NT2/D1 (cell line): ENCODE measurements at regions not wholly inside any gene's neighbourhood (a gene's known extent, or its start where the extent isn't known, plus 50 kb on each side); places are given as distances from the start of the nearest gene placed in this dataset.

Experiments used
- DNase-seq: peaks from one replicate; pipeline ENCODE4 v3.0.0-alpha.2; 2011; ENCODE audit warnings: low read depth, low spot score
- H3K27me3 ChIP-seq: 2 replicates; pipeline ENCODE4 v1.6.0; 2011; ENCODE audit warnings: mild to moderate bottlenecking; ENCODE audit not compliant: insufficient read length, insufficient read depth
- H3K36me3 ChIP-seq: 2 replicates; pipeline ENCODE4 v1.6.1; 2011; ENCODE audit warnings: mild to moderate bottlenecking, low read length, mixed read lengths; ENCODE audit not compliant: insufficient read depth, insufficient read length
- H3K4me1 ChIP-seq: 2 replicates; pipeline ENCODE4 v1.5.1; 2011; ENCODE audit not compliant: insufficient read depth, insufficient read length
- H3K4me3 ChIP-seq: 2 replicates; pipeline ENCODE4 v1.5.1; 2011; ENCODE audit warnings: low read depth; ENCODE audit not compliant: insufficient read length
- H3K9ac ChIP-seq: 2 replicates; pipeline ENCODE4 v1.6.0; 2011; ENCODE audit warnings: low read depth; ENCODE audit not compliant: insufficient read length
- H3K9me3 ChIP-seq: 2 replicates; pipeline ENCODE4 v1.5.1; 2011; ENCODE audit warnings: mild to moderate bottlenecking, low read length; ENCODE audit not compliant: insufficient read depth
- SUZ12 ChIP-seq: IDR thresholded peaks from 2 replicates; pipeline ENCODE4 v1.6.1; 2011; ENCODE audit not compliant: insufficient read length, insufficient read depth; ENCODE audit errors: extremely low read depth
- YY1 ChIP-seq: IDR thresholded peaks from 2 replicates; pipeline ENCODE4 v1.6.1; 2011; ENCODE audit not compliant: insufficient read length, insufficient read depth
- ZNF274 ChIP-seq: IDR thresholded peaks from 2 replicates; pipeline ENCODE4 v1.6.1; 2011; ENCODE audit warnings: mild to moderate bottlenecking, low read depth, low read length

DNA sequence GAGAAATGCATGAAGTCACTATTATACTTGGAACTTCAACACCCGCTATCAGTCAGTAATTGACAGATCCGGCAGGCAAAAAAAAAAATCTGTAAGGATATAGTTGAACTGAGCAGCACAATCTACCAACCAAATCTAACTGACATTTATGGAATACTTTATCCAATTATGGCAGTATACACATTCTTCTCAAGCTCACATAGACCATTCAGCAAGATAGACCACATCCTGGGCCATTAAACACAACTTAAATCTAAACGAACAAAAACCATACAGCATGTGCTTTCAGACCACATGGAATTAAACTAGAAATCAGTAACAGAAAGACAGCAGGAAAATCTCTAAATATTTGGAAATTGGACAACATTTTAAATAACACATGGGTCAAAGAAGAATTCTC lies 112.7 kb downstream of the MPP7 start:
- DNase-seq: no peak
- TF ChIP-seq SUZ12 (no peak), ZNF274 (no peak), YY1 (no peak)
- Histone ChIP-seq H3K36me3 (no peaks in the 10 kb centered on the region), H3K4me3 (no peak overlapping the region), H3K9ac (no peak overlapping the region), H3K9me3 (no peaks in the 10 kb centered on the region), H3K27me3 (no peaks in the 10 kb centered on the region), H3K4me1 (no peaks in the 10 kb centered on the region)

DNA sequence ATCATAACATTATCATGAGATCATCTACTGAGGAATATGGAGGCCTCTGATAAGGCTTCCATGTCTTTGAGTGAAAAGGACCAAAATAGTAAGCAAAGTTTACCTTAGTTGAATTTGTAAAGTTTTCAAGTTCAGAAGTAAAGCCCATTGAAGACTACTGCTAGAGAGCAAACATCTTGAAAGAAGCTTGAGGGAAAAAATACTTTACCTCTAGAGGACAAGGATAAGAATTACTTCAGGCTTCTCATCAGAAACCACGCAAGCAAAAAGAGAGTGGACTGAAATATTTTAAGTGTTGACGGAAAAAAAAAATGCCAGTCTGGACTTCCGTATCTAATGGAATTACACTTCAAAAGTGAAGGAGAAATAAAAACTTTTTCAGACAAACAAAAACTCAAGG lies 114.3 kb downstream of the MPP7 start:
- no peak for TF ChIP-seq ZNF274
- no peak for TF ChIP-seq SUZ12
- TF ChIP-seq YY1: no peak
- Histone ChIP-seq H3K36me3 (no peaks in the 10 kb centered on the region), H3K9ac (no peak overlapping the region), H3K9me3 (no peaks in the 10 kb centered on the region), H3K4me3 (no peak overlapping the region), H3K27me3 (no peaks in the 10 kb centered on the region), H3K4me1 (no peaks in the 10 kb centered on the region)
- DNase-seq: no peak

DNA sequence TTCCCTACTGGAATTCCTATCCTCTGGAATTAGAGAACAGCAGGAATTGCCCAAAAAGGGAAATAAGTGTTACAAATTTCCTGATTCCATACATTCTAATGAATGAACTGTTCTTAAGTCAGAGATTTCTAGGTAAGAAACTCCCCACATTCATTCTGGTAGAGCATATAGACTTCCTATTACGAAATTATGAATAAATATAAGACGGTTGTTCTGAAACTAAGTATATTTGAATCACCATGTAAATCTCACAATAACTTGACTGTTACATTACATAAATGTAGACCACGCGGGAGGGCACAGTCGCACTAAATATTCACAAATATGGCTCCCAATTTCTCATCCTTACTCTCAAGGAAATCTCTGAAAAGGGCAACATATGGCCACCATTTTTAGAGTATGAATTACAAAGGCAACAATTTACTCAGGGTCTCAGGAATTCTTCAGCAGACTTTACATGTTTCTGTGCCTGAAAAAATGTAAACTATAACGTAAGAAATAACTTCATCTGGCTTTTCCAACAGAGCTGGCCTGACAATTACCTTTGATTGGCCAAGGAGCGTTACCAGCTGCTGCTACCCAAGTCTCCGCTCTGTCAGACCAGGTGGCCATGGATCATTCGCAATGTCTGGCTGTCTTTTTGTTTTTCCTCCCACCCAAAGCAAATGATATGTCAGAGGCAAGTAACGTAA lies 115.8 kb downstream of the MPP7 start:
- no peak for DNase-seq
- Histone ChIP-seq H3K4me3 (no peak overlapping the region), H3K27me3 (no peaks in the 10 kb centered on the region), H3K9ac (no peak overlapping the region), H3K36me3 (no peaks in the 10 kb centered on the region), H3K4me1 (no peaks in the 10 kb centered on the region), H3K9me3 (no peaks in the 10 kb centered on the region)
- TF ChIP-seq YY1 (no peak), SUZ12 (no peak), ZNF274 (no peak)

DNA sequence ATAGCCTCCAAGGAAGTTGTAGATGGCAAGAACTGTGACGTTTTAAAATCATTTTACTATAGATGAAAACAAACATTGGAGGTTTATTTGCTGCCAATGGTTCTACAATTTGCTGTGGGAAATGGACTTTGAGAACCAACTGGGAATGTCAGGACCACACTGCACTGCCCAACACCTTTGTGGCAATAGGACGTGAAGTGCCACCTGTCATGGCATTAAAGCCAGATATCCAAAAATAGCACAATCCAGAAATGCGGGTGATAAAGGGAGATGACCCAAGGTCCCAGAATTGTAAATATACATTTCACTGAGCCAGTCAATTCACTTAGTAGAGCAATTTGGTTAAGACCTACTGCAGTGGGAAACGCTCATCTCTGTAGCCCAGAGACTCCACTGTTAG lies 116.4 kb downstream of the MPP7 start:
- Histone ChIP-seq H3K36me3 (no peaks in the 10 kb centered on the region), H3K9me3 (no peaks in the 10 kb centered on the region), H3K27me3 (no peaks in the 10 kb centered on the region), H3K4me1 (no peaks in the 10 kb centered on the region), H3K4me3 (no peak overlapping the region), H3K9ac (no peak overlapping the region)
- no peak for DNase-seq
- TF ChIP-seq SUZ12 (no peak), ZNF274 (no peak), YY1 (no peak)

DNA sequence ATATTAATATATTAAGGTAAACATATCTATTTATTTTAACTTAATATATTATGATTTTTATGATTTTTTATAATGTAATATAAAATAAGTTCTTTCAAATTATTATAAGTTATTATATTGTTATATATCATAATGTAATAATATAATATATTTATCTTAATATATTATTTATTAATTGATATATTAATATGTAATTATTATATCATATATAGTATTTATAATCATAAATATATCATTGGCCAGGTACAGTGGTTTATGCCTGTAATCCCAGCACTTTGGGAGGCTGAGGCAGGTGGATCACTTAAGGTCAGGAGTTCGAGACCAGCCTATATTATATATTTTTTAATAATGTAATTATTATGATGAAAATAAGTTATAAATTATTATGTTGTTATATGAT lies 118.1 kb downstream of the MPP7 start:
- TF ChIP-seq ZNF274 (no peak), YY1 (no peak), SUZ12 (no peak)
- Histone ChIP-seq H3K9ac (no peak overlapping the region), H3K4me3 (no peak overlapping the region), H3K27me3 (no peaks in the 10 kb centered on the region), H3K9me3 (no peaks in the 10 kb centered on the region), H3K36me3 (no peaks in the 10 kb centered on the region), H3K4me1 (no peaks in the 10 kb centered on the region)
- DNase-seq: no peak

DNA sequence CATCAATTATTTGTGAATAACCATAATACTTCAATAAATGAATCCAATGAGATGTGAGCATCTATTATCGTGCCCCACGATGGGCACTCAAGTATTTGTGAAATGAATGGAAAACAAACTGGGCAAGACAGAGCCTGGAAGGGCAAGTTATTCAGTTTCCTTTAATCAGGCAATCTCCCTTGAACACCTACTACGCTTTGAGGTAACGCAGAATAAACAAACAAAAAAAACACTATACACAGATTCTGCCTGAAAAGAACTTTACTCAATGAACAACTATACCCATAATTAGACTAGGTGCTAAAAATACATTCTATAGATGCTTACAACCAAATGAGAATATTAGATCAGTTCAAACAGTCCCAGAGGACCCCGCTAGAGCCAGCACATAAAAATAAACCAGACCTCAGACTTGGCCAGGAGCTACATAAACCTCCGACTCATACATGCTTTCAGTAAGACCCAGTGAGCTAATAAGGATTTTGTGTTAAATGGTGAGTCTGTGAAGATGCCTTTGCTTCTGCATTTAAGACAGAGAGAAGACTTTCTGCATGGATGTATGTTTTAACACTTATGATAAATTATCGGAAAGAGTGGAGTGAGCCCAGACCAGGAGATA lies 121.3 kb downstream of the MPP7 start:
- no peak for TF ChIP-seq YY1
- TF ChIP-seq SUZ12: no peak
- TF ChIP-seq ZNF274: no peak
- DNase-seq: no peak
- H3K4me1 ChIP-seq: no peaks in the 10 kb centered on the region
- H3K27me3 ChIP-seq: no peaks in the 10 kb centered on the region
- H3K4me3 ChIP-seq: no peak overlapping the region
- H3K9me3 ChIP-seq: no peaks in the 10 kb centered on the region
- no peaks in the 10 kb centered on the region for H3K36me3 ChIP-seq
- H3K9ac ChIP-seq: no peak overlapping the region

DNA sequence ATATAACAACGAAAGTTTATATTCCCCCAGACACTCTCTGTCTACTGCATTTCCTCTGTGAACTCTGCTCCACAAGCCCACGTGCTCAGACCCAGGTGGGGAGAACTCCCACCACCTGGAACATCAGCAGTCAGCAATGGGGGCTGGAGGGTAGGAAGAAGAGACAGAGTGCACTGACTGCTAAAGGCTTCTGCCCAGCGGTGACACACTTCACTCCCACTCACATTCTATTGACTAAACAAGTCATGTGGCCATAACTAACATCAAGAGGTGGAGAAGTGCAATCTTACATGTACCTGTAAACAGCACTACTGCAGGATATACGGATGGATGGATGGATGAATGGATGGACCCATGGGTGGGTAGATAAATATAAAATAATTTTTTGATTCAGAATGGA lies 122.2 kb downstream of the MPP7 start:
- H3K36me3 ChIP-seq: no peaks in the 10 kb centered on the region
- H3K27me3 ChIP-seq: no peaks in the 10 kb centered on the region
- DNase-seq: no peak
- H3K4me1 ChIP-seq: no peaks in the 10 kb centered on the region
- no peaks in the 10 kb centered on the region for H3K9me3 ChIP-seq
- H3K4me3 ChIP-seq: no peak overlapping the region
- no peak for TF ChIP-seq SUZ12
- no peak for TF ChIP-seq YY1
- no peak for TF ChIP-seq ZNF274
- H3K9ac ChIP-seq: no peak overlapping the region
